ENCODE measurements at regions not wholly inside any gene's neighbourhood (a gene's known extent, or its start where the extent isn't known, plus 50 kb on each side); places are given as distances from the start of the nearest gene placed in this dataset.

GRCh38 chr18:44536046-44536445 is 144.6 kb upstream of the SETBP1 start:
- DNase-seq (ENCODE audit: low read depth in 2 of 2), result no peak

GRCh38 chr18:44536619-44537018 is 144.1 kb upstream of the SETBP1 start:
- no peak for DNase-seq (ENCODE audit: low read depth in 2 of 2)

- no peak for DNase-seq (ENCODE audit: low read depth in 2 of 2)
Observed at GRCh38 chr18:44537526-44537925, 143.2 kb upstream of the SETBP1 start.

GRCh38 chr18:44539926-44540325 is 140.8 kb upstream of the SETBP1 start:
- no peak for DNase-seq (ENCODE audit: low read depth in 2 of 2)

- DNase-seq (ENCODE audit: low read depth in 2 of 2), result no peak
Observed at GRCh38 chr18:44541159-44541558, 139.5 kb upstream of the SETBP1 start.

- DNase-seq (ENCODE audit: low read depth in 2 of 2), result no peak
Observed at GRCh38 chr18:44541781-44542180, 138.9 kb upstream of the SETBP1 start.

GRCh38 chr18:44543387-44543786 is 137.3 kb upstream of the SETBP1 start:
- DNase-seq (ENCODE audit: low read depth in 2 of 2), result no peak

- no peak for DNase-seq (ENCODE audit: low read depth in 2 of 2)
Observed at GRCh38 chr18:44545359-44545985, 135.2 kb upstream of the SETBP1 start.

GRCh38 chr18:44546954-44547353 is 133.7 kb upstream of the SETBP1 start:
- DNase-seq (ENCODE audit: low read depth in 2 of 2), result no peak

GRCh38 chr18:44548291-44549221 is 132.1 kb upstream of the SETBP1 start:
- DNase-seq (ENCODE audit: low read depth in 2 of 2), result no peak

- DNase-seq (ENCODE audit: low read depth in 2 of 2), result no peak
Observed at GRCh38 chr18:44552706-44553105, 128.0 kb upstream of the SETBP1 start.

GRCh38 chr18:44556296-44556695 is 124.4 kb upstream of the SETBP1 start:
- DNase-seq (ENCODE audit: low read depth in 2 of 2), result no peak

GRCh38 chr18:44557616-44558151 is 123.0 kb upstream of the SETBP1 start:
- no peak for DNase-seq (ENCODE audit: low read depth in 2 of 2)

- DNase-seq (ENCODE audit: low read depth in 2 of 2), result no peak
Observed at GRCh38 chr18:44558767-44559166, 121.9 kb upstream of the SETBP1 start.

GRCh38 chr18:44562986-44563385 is 117.7 kb upstream of the SETBP1 start:
- no peak for DNase-seq (ENCODE audit: low read depth in 2 of 2)

- no peak for DNase-seq (ENCODE audit: low read depth in 2 of 2)
Observed at GRCh38 chr18:44564922-44565321, 115.8 kb upstream of the SETBP1 start.

- DNase-seq (ENCODE audit: low read depth in 2 of 2), result no peak
Observed at GRCh38 chr18:44568342-44568741, 112.3 kb upstream of the SETBP1 start.

GRCh38 chr18:44568986-44569385 is 111.7 kb upstream of the SETBP1 start:
- DNase-seq (ENCODE audit: low read depth in 2 of 2), result no peak

GRCh38 chr18:44569391-44570055 is 111.2 kb upstream of the SETBP1 start:
- DNase-seq (ENCODE audit: low read depth in 2 of 2), result no peak

- no peak for DNase-seq (ENCODE audit: low read depth in 2 of 2)
Observed at GRCh38 chr18:44579028-44579702, 101.5 kb upstream of the SETBP1 start.

- DNase-seq (ENCODE audit: low read depth in 2 of 2), result no peak
Observed at GRCh38 chr18:44579745-44580144, 100.9 kb upstream of the SETBP1 start.

- no peak for DNase-seq (ENCODE audit: low read depth in 2 of 2)
Observed at GRCh38 chr18:44580159-44580558, 100.5 kb upstream of the SETBP1 start.
